Loucy (cell line): ENCODE measurements at regions not wholly inside any gene's neighbourhood (a gene's known extent, or its start where the extent isn't known, plus 50 kb on each side); places are given as distances from the start of the nearest gene placed in this dataset.

Experiments used
- H2AFZ ChIP-seq: fragments of 200-600 bp; sonication (generic); 2 replicates; pipeline ENCODE4 v1.6.0; 2016; ENCODE audit warnings: antibody characterized with exemption, mild to moderate bottlenecking, low read length, moderate library complexity
- H3F3A ChIP-seq: fragments of 200-600 bp; 2 replicates; pipeline ENCODE4 v1.6.0; 2016; ENCODE audit warnings: antibody characterized with exemption, low read depth, mild to moderate bottlenecking
- H3K27me3 ChIP-seq: fragments of 200-600 bp; sonication (generic); 2 replicates; pipeline ENCODE4 v1.6.1; 2014; ENCODE audit warnings: low read length, mild to moderate bottlenecking; ENCODE audit not compliant: insufficient read depth, poor library complexity, severe bottlenecking
- H3K36me3 ChIP-seq: fragments of 200-600 bp; sonication (generic); 2 replicates; pipeline ENCODE4 v1.6.1; 2016; ENCODE audit warnings: low read length; ENCODE audit not compliant: insufficient read depth
- H3K4me1 ChIP-seq: fragments of 200-600 bp; sonication (generic); 2 replicates; pipeline ENCODE4 v1.5.1; 2014; ENCODE audit warnings: low read length, mild to moderate bottlenecking; ENCODE audit not compliant: insufficient read depth, poor library complexity, severe bottlenecking
- H3K4me2 ChIP-seq: fragments of 200-600 bp; sonication (generic); 2 replicates; pipeline ENCODE4 v1.6.0; 2014; ENCODE audit warnings: antibody characterized with exemption, low read length, low read depth, mild to moderate bottlenecking; ENCODE audit not compliant: poor library complexity, severe bottlenecking
- H3K4me3 ChIP-seq: fragments of 200-600 bp; sonication (generic); 2 replicates; pipeline ENCODE4 v1.5.1; 2014; ENCODE audit warnings: low read length, mild to moderate bottlenecking, mixed read lengths; ENCODE audit not compliant: poor library complexity, severe bottlenecking
- H3K79me2 ChIP-seq: fragments of 200-600 bp; sonication (generic); 2 replicates; pipeline ENCODE4 v1.6.1; 2014; ENCODE audit warnings: low read length; ENCODE audit not compliant: insufficient read depth
- H3K9ac ChIP-seq: fragments of 200-600 bp; sonication (generic); 2 replicates; pipeline ENCODE4 v1.6.0; 2014; ENCODE audit warnings: mild to moderate bottlenecking, low read depth, low read length, moderate library complexity; ENCODE audit not compliant: poor library complexity, severe bottlenecking
- H3K9me2 ChIP-seq: fragments of 200-600 bp; sonication (generic); replicated peaks from 2 replicates; pipeline ENCODE4 v1.6.1; 2016; ENCODE audit warnings: low read depth, low read length, mixed read lengths
- H3K9me3 ChIP-seq: fragments of 200-600 bp; sonication (generic); 2 replicates; pipeline ENCODE4 v1.6.1; 2014; ENCODE audit warnings: mild to moderate bottlenecking, antibody characterized with exemption, low read length, low read depth; ENCODE audit not compliant: insufficient read depth
- H4K20me1 ChIP-seq: fragments of 200-600 bp; sonication (generic); 2 replicates; pipeline ENCODE4 v1.6.0; 2014; ENCODE audit warnings: antibody characterized with exemption, low read length, mild to moderate bottlenecking; ENCODE audit not compliant: insufficient read depth, poor library complexity, severe bottlenecking
- CTCF ChIP-seq: fragments of 200-600 bp; sonication (generic); conservative IDR thresholded peaks from 2 replicates; pipeline ENCODE4 v1.5.1; 2014; ENCODE audit warnings: mild to moderate bottlenecking, antibody characterized with exemption, low read length
- EZH2phosphoT487 ChIP-seq: fragments of 200-600 bp; IDR thresholded peaks from 2 replicates; pipeline ENCODE4 v1.6.1; 2018; ENCODE audit warnings: antibody characterized with exemption, mild to moderate bottlenecking, moderate library complexity, borderline replicate concordance

- peak overlapping the region; percentile 47; the same call in 1 of the 2 replicates for H2AFZ ChIP-seq
- no peaks in the 10 kb centered on the region for H3K9me2 ChIP-seq
Observed at GRCh38 chr6:155830531-155830930, 374.9 kb upstream of the NOX3 start.

GRCh38 chr6:155829646-155830045 lies 374.0 kb upstream of the NOX3 start:
- Histone ChIP-seq H4K20me1 (no peaks in the 10 kb centered on the region), H3K4me3 (no peak overlapping the region), H3K79me2 (no peaks in the 10 kb centered on the region), H3K4me1 (peaks cover 31% of the 10 kb centered on the region), H3F3A (no peaks in the 10 kb centered on the region), H3K4me2 (peak overlapping the region; percentile 34), H3K9me3 (no peaks in the 10 kb centered on the region), H3K9me2 (no peaks in the 10 kb centered on the region), H3K27me3 (no peaks in the 10 kb centered on the region), H3K9ac (peak overlapping the region; percentile 44), H2AFZ (no peak overlapping the region), H3K36me3 (no peaks in the 10 kb centered on the region)
- TF ChIP-seq EZH2phosphoT487 (no peak), CTCF (no peak)

More at GRCh38 chr6:155830531-155830930, 374.9 kb upstream of the NOX3 start:
- H3K9ac ChIP-seq, result peak overlapping the region; percentile 44
- H4K20me1 ChIP-seq, result no peaks in the 10 kb centered on the region
- no peak for TF ChIP-seq EZH2phosphoT487
- TF ChIP-seq CTCF, result no peak
- no peaks in the 10 kb centered on the region for H3K27me3 ChIP-seq
- no peak overlapping the region for H3K4me3 ChIP-seq
- no peaks in the 10 kb centered on the region for H3F3A ChIP-seq
- H3K9me3 ChIP-seq, result no peaks in the 10 kb centered on the region
- no peaks in the 10 kb centered on the region for H3K36me3 ChIP-seq
- H3K4me1 ChIP-seq, result peaks cover 31% of the 10 kb centered on the region
- no peaks in the 10 kb centered on the region for H3K79me2 ChIP-seq
- H3K4me2 ChIP-seq, result peak overlapping the region; percentile 34

- no peaks in the 10 kb centered on the region for H3K36me3 ChIP-seq
- H2AFZ ChIP-seq, result no peak overlapping the region
- no peak overlapping the region for H3K9ac ChIP-seq
- H3K4me3 ChIP-seq, result no peak overlapping the region
- H3K4me1 ChIP-seq, result peaks cover 31% of the 10 kb centered on the region
- H4K20me1 ChIP-seq, result no peaks in the 10 kb centered on the region
- no peaks in the 10 kb centered on the region for H3K79me2 ChIP-seq
- H3K4me2 ChIP-seq, result peak overlapping the region; percentile 34
- H3K9me2 ChIP-seq, result no peaks in the 10 kb centered on the region
- no peak for TF ChIP-seq EZH2phosphoT487
- no peak for TF ChIP-seq CTCF
- no peaks in the 10 kb centered on the region for H3F3A ChIP-seq
- no peaks in the 10 kb centered on the region for H3K9me3 ChIP-seq
- H3K27me3 ChIP-seq, result no peaks in the 10 kb centered on the region
Observed at GRCh38 chr6:155828989-155829388, 373.4 kb upstream of the NOX3 start.
